ENCODE measurements at regions not wholly inside any gene's neighbourhood (a gene's known extent, or its start where the extent isn't known, plus 50 kb on each side); places are given as distances from the start of the nearest gene placed in this dataset.

- TF ChIP-seq, protein P1, sequence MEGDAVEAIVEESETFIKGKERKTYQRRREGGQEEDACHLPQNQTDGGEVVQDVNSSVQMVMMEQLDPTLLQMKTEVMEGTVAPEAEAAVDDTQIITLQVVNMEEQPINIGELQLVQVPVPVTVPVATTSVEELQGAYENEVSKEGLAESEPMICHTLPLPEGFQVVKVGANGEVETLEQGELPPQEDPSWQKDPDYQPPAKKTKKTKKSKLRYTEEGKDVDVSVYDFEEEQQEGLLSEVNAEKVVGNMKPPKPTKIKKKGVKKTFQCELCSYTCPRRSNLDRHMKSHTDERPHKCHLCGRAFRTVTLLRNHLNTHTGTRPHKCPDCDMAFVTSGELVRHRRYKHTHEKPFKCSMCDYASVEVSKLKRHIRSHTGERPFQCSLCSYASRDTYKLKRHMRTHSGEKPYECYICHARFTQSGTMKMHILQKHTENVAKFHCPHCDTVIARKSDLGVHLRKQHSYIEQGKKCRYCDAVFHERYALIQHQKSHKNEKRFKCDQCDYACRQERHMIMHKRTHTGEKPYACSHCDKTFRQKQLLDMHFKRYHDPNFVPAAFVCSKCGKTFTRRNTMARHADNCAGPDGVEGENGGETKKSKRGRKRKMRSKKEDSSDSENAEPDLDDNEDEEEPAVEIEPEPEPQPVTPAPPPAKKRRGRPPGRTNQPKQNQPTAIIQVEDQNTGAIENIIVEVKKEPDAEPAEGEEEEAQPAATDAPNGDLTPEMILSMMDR (conservative IDR thresholded peaks at IDR 0.05): no peak
- no peak for TF ChIP-seq EZH2 (IDR thresholded peaks at IDR 0.05; ENCODE audit: low read depth)
These were observed 102.8 kb upstream of the DRD2 start for GRCh38 chr11:113578033-113578380.
